GM23248 (cell line): ENCODE measurements at regions not wholly inside any gene's neighbourhood (a gene's known extent, or its start where the extent isn't known, plus 50 kb on each side); places are given as distances from the start of the nearest gene placed in this dataset.

Source experiments
- DNase-seq: peaks from one replicate; pipeline ENCODE4 v3.0.0-alpha.2; 2015
- H2AFZ ChIP-seq: fragments of 200-600 bp; sonication (generic); 2 replicates; pipeline ENCODE4 v1.6.1; 2016; ENCODE audit warnings: antibody characterized with exemption
- H3F3A ChIP-seq: fragments of 200-600 bp; sonication (generic); 2 replicates; pipeline ENCODE4 v1.6.1; 2016; ENCODE audit warnings: mild to moderate bottlenecking, antibody characterized with exemption, mixed run types; ENCODE audit not compliant: insufficient read depth
- H3K27ac ChIP-seq: fragments of 200-600 bp; sonication (generic); 2 replicates; pipeline ENCODE4 v1.5.1; 2016; ENCODE audit warnings: mild to moderate bottlenecking
- H3K27me3 ChIP-seq: fragments of 200-600 bp; sonication (generic); replicated peaks from 2 replicates; pipeline ENCODE4 v1.6.1; 2016; ENCODE audit warnings: mild to moderate bottlenecking; ENCODE audit not compliant: insufficient read depth
- H3K36me3 ChIP-seq: fragments of 200-600 bp; sonication (generic); 2 replicates; pipeline ENCODE4 v1.6.1; 2016; ENCODE audit warnings: low read depth, mild to moderate bottlenecking
- H3K4me1 ChIP-seq: fragments of 200-600 bp; sonication (generic); 2 replicates; pipeline ENCODE4 v1.6.1; 2016; ENCODE audit warnings: mild to moderate bottlenecking; ENCODE audit not compliant: insufficient read depth
- H3K4me2 ChIP-seq: fragments of 200-600 bp; sonication (generic); one replicate; pipeline ENCODE4 v1.6.1; 2016; ENCODE audit warnings: mild to moderate bottlenecking; ENCODE audit not compliant: unreplicated experiment
- H3K4me3 ChIP-seq: fragments of 200-600 bp; sonication (generic); 2 replicates; pipeline ENCODE4 v1.5.1; 2016; ENCODE audit warnings: mild to moderate bottlenecking
- H3K79me2 ChIP-seq: fragments of 200-600 bp; sonication (generic); 2 replicates; pipeline ENCODE4 v1.6.1; 2016; ENCODE audit warnings: mild to moderate bottlenecking; ENCODE audit not compliant: insufficient read depth
- H3K9ac ChIP-seq: fragments of 200-600 bp; sonication (generic); 2 replicates; pipeline ENCODE4 v1.6.1; 2016; ENCODE audit warnings: mild to moderate bottlenecking
- H3K9me2 ChIP-seq: fragments of 200-600 bp; sonication (generic); 2 replicates; pipeline ENCODE4 v1.6.1; 2016; ENCODE audit warnings: mixed run types, mild to moderate bottlenecking, moderate library complexity; ENCODE audit not compliant: insufficient read depth
- H3K9me3 ChIP-seq: fragments of 200-600 bp; sonication (generic); one replicate; pipeline ENCODE4 v1.6.1; 2017; ENCODE audit warnings: low read depth
- H4K20me1 ChIP-seq: fragments of 200-600 bp; sonication (generic); 2 replicates; pipeline ENCODE4 v1.6.0; 2016; ENCODE audit not compliant: insufficient read depth
- EZH2 ChIP-seq: fragments of 200-600 bp; sonication (generic); IDR thresholded peaks from 2 replicates; pipeline ENCODE4 v1.6.1; 2018; ENCODE audit warnings: antibody characterized with exemption, mild to moderate bottlenecking; ENCODE audit not compliant: insufficient read depth, poor library complexity, severe bottlenecking
- EZH2phosphoT487 ChIP-seq: fragments of 200-600 bp; sonication (generic); IDR thresholded peaks from 2 replicates; pipeline ENCODE4 v1.6.1; 2018; ENCODE audit warnings: antibody characterized with exemption, moderate library complexity, mild to moderate bottlenecking, low read depth; ENCODE audit not compliant: insufficient read depth
- WGBS, 2 experiments: methylation state at CpG; one replicate each; pipeline ENCODE4 v1.1.6; 2015 to 2017; ENCODE audit warnings: low lambda C conversion rate in 2 of 2, low coverage in 1 of 2; ENCODE audit errors: missing lambda C conversion rate in 2 of 2; 5-methylcytosine and 5-hydroxymethylcytosine counted together
- in situ Hi-C: fragments of 300-500 bp; cut with MboI; formaldehyde crosslinking; loops from 2 replicates; pipeline ENCODE4 v1.15.0; 2020

- Histone ChIP-seq H3K4me2 (peak overlapping the region; percentile 71), H3K4me1 (peaks cover 28% of the 10 kb centered on the region), H4K20me1 (no peaks in the 10 kb centered on the region), H3K9me2 (no peaks in the 10 kb centered on the region), H3K4me3 (peak overlapping the region; percentile 40), H3K79me2 (no peaks in the 10 kb centered on the region), H3K27ac (peak overlapping the region; percentile 19; the same call in 1 of the 2 replicates), H3K9ac (no peak overlapping the region; the same call in 1 of the 2 replicates), H3F3A (peaks cover 19% of the 10 kb centered on the region), H2AFZ (peak overlapping the region; percentile 67), H3K36me3 (no peaks in the 10 kb centered on the region), H3K9me3 (no peaks in the 10 kb centered on the region), H3K27me3 (no peaks in the 10 kb centered on the region)
- in situ Hi-C loops: no loop called here
- DNase-seq: peak; percentile 59
- TF ChIP-seq EZH2phosphoT487: no peak
- no peak for TF ChIP-seq EZH2
- WGBS, 2 experiments: 30 to 33% methylated on average over 15 of the region's 15 CpGs
Observed at GRCh38 chr2:64283641-64284361, 139.6 kb upstream of the PELI1 start.

DNA sequence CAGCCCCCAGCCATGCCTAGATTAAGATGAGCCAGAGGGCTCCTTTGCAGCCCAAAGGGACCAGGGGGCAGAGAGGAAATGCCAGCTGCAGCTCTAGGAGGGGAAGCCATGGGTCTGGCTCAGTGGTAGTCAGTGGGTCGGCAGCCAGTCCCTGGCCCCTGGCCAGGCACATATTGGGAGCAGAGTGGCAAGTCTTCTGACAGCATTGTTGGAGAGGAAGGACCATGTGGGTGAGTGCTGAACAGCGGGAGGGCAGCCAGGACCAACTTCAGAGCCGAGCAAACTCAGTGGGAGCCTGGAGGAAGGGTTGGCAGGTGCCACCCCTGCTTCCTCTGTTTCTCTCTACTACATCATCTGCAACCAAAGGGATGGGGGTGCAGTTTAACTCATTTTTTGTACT is 140.5 kb upstream of the PELI1 start:
- Histone ChIP-seq H3K4me1 (peaks cover 32% of the 10 kb centered on the region), H3K36me3 (no peaks in the 10 kb centered on the region), H3K4me2 (no peak overlapping the region), H3F3A (peaks cover 27% of the 10 kb centered on the region), H3K79me2 (no peaks in the 10 kb centered on the region), H4K20me1 (no peaks in the 10 kb centered on the region), H3K9me2 (no peaks in the 10 kb centered on the region), H3K9ac (no peak overlapping the region), H2AFZ (no peak overlapping the region), H3K27ac (no peak overlapping the region), H3K27me3 (no peaks in the 10 kb centered on the region), H3K4me3 (no peak overlapping the region), H3K9me3 (no peaks in the 10 kb centered on the region)
- no peak for DNase-seq
- in situ Hi-C loops: no loop called here
- WGBS, 2 experiments: 9 to 16% methylated on average over 3 of the region's 3 CpGs
- no peak for TF ChIP-seq EZH2phosphoT487
- TF ChIP-seq EZH2: no peak

DNA sequence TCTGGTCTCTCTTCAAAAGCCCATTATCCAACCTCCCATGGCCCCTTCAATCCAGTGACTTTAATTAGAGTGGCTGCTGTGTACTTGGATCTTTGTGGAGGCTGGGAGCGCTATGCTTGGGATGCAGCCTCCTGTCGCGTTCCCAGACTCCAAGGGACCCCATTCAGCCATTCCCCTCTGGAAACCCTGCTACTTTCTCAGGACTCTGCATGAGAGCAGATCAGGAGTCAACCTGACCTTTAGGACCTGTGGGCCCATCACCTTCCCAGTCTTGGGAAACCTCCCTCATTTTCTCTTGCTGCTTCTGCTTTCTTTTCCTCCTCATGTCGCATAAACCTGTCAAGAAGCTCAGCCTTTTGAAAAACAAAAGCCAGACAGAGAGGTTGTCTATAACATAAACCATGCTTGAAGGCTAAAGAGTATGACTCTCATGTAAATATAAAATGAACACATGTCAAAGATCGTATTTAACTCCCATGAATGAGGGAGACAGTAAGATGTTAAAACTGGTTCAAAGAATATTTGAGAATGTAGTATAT is 143.1 kb upstream of the PELI1 start:
- H3K4me3 ChIP-seq: no peak overlapping the region
- H3K27ac ChIP-seq: no peak overlapping the region
- no peaks in the 10 kb centered on the region for H4K20me1 ChIP-seq
- in situ Hi-C loops: no loop called here
- 96 to 97% methylated on average over 5 of the region's 5 CpGs for WGBS, 2 experiments
- no peaks in the 10 kb centered on the region for H3K36me3 ChIP-seq
- no peak overlapping the region for H3K4me2 ChIP-seq
- no peaks in the 10 kb centered on the region for H3K27me3 ChIP-seq
- H3F3A ChIP-seq: peaks cover 37% of the 10 kb centered on the region
- peaks cover 43% of the 10 kb centered on the region for H3K4me1 ChIP-seq
- no peak overlapping the region for H2AFZ ChIP-seq
- H3K9me3 ChIP-seq: no peaks in the 10 kb centered on the region
- H3K79me2 ChIP-seq: no peaks in the 10 kb centered on the region
- TF ChIP-seq EZH2 (no peak), EZH2phosphoT487 (no peak)
- no peaks in the 10 kb centered on the region for H3K9me2 ChIP-seq
- no peak overlapping the region for H3K9ac ChIP-seq
- DNase-seq: no peak

- no peaks in the 10 kb centered on the region for H3K9me2 ChIP-seq
- peak overlapping the region; percentile 39 for H3K27ac ChIP-seq
- no peak overlapping the region for H3K4me3 ChIP-seq
- H3K79me2 ChIP-seq: no peaks in the 10 kb centered on the region
- peak; percentile 89 for DNase-seq
- TF ChIP-seq EZH2 (no peak), EZH2phosphoT487 (no peak)
- H3K27me3 ChIP-seq: no peaks in the 10 kb centered on the region
- peaks cover 37% of the 10 kb centered on the region for H3F3A ChIP-seq
- H3K9ac ChIP-seq: no peak overlapping the region
- peaks cover 41% of the 10 kb centered on the region for H3K4me1 ChIP-seq
- no peaks in the 10 kb centered on the region for H3K36me3 ChIP-seq
- H3K4me2 ChIP-seq: peak overlapping the region; percentile 40
- H3K9me3 ChIP-seq: no peaks in the 10 kb centered on the region
- no peak overlapping the region for H2AFZ ChIP-seq
- in situ Hi-C loops: no loop called here
- H4K20me1 ChIP-seq: no peaks in the 10 kb centered on the region
- WGBS, 2 experiments: 47 to 50% methylated on average over 13 of the region's 13 CpGs
Observed at GRCh38 chr2:64288321-64289193, 144.3 kb upstream of the PELI1 start.
